PFSK-1 (cell line): ENCODE measurements at regions not wholly inside any gene's neighbourhood (a gene's known extent, or its start where the extent isn't known, plus 50 kb on each side); places are given as distances from the start of the nearest gene placed in this dataset.

ENCODE experiments used
- POLR2AphosphoS5 ChIP-seq: IDR thresholded peaks from 2 replicates; pipeline ENCODE4 v1.6.1; 2012; ENCODE audit warnings: low read depth, mild to moderate bottlenecking, control low read depth, low read length, moderate library complexity
- SIN3A ChIP-seq: IDR thresholded peaks from 2 replicates; pipeline ENCODE4 v1.6.1; 2012; ENCODE audit warnings: mild to moderate bottlenecking, low read length, moderate library complexity, borderline replicate concordance; ENCODE audit not compliant: insufficient read depth
- TAF1 ChIP-seq: IDR thresholded peaks from 2 replicates; pipeline ENCODE4 v1.6.1; 2012; ENCODE audit warnings: low read length, control low read depth, borderline replicate concordance; ENCODE audit not compliant: insufficient read depth
- TF ChIP-seq, protein P1 (sequence below), 2 experiments: IDR thresholded peaks; 2 replicates each; pipeline versions ENCODE4 v1.6.1 to v1.8.0; 2011 to 2012; ENCODE audit warnings: low read depth in 2 of 2, low read length in 2 of 2, control low read depth in 1 of 2, inconsistent platforms in 1 of 2, mild to moderate bottlenecking in 1 of 2, moderate library complexity in 1 of 2; ENCODE audit not compliant: insufficient read depth in 1 of 2

DNA sequence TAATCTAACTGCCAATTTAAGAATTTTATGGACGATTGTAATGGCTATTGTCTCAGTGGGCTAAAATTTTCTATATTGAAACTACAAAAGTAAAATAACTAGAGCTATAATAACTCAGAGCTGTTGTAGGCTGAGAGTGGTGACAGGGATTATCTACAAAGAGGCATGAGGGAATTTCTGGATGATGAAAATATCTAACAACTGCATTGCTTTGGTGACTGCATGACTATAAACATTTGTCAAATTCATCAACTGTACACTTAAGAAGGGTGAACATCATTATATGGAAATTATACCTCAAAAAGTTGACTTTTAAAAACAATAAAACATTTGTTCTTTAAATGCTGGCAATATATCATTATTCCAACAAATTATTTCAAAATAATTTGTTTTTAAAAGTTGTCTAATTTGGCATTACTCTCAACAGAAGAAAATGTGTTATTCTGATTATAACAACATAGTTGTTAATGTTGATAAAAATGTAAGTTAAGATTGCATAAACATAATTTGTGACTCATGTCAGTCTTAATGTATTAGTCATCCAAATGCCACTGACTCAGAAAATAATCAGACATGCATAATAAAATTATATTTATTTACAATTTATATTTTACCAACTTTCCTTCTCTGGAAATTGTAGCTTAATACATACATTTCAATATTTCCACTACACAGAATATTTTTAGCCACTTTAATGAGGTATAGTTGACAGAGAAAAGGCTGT is 865.1 kb upstream of the VRK2 start:
- TF ChIP-seq, protein P1, sequence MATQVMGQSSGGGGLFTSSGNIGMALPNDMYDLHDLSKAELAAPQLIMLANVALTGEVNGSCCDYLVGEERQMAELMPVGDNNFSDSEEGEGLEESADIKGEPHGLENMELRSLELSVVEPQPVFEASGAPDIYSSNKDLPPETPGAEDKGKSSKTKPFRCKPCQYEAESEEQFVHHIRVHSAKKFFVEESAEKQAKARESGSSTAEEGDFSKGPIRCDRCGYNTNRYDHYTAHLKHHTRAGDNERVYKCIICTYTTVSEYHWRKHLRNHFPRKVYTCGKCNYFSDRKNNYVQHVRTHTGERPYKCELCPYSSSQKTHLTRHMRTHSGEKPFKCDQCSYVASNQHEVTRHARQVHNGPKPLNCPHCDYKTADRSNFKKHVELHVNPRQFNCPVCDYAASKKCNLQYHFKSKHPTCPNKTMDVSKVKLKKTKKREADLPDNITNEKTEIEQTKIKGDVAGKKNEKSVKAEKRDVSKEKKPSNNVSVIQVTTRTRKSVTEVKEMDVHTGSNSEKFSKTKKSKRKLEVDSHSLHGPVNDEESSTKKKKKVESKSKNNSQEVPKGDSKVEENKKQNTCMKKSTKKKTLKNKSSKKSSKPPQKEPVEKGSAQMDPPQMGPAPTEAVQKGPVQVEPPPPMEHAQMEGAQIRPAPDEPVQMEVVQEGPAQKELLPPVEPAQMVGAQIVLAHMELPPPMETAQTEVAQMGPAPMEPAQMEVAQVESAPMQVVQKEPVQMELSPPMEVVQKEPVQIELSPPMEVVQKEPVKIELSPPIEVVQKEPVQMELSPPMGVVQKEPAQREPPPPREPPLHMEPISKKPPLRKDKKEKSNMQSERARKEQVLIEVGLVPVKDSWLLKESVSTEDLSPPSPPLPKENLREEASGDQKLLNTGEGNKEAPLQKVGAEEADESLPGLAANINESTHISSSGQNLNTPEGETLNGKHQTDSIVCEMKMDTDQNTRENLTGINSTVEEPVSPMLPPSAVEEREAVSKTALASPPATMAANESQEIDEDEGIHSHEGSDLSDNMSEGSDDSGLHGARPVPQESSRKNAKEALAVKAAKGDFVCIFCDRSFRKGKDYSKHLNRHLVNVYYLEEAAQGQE (IDR thresholded peaks at IDR 0.05; ENCODE audit: insufficient read depth in 1 of 2, low read depth in 2 of 2, low read length in 2 of 2) = no peak
- TF ChIP-seq POLR2AphosphoS5 (no peak), SIN3A (no peak), TAF1 (no peak)
